HCT116 (cell line): ENCODE measurements at regions not wholly inside any gene's neighbourhood (a gene's known extent, or its start where the extent isn't known, plus 50 kb on each side); places are given as distances from the start of the nearest gene placed in this dataset.

Source experiments
- ATAC-seq: fragments of 200-7000 bp; cut with Tn5 transposase; 2 replicates; pipeline ENCODE4 v1.9.1; 2020; ENCODE audit warnings: mild to moderate bottlenecking, moderate library complexity
- BruUV-seq: library from RNA; stranded (reverse); fragments of 400-500 nt; replicated peaks from 2 replicates; lab custom pipeline; 2021; lab: Mats Ljungman, UMichigan
- CTCF ChIA-PET: fragments of 300-600 bp; sonication (Branson Sonifier 250); formaldehyde crosslinking; loops from one replicate; lab custom pipeline; 2021; ENCODE audit warnings: antibody characterized with exemption; lab: Charles Lee
- POLR2A ChIA-PET: fragments of 300-600, 350-600 bp; sonication (Branson Sonifier 250); formaldehyde crosslinking; loops from one replicate; lab custom pipeline; 2021; ENCODE audit warnings: antibody characterized with exemption; lab: Charles Lee
- RAD21 ChIA-PET, 2 experiments: fragments of 300-600 bp; sonication (Branson Sonifier 250); formaldehyde crosslinking; loops; one replicate each; lab custom pipeline; 2023; ENCODE audit warnings: low total read pairs in 2 of 2; ENCODE audit not compliant: uncharacterized antibody in 2 of 2, unreplicated experiment in 2 of 2, low non-redundant PET in 1 of 2; lab: Charles Lee
- DNase-seq: peaks from one replicate; pipeline ENCODE4 v3.0.0-alpha.2; 2010; ENCODE audit warnings: low read depth, low spot score
- H2AFZ ChIP-seq: fragments of 200-600 bp; shearing (Covaris generic), sonication (generic); 2 replicates; pipeline ENCODE4 v1.6.1; 2017; ENCODE audit warnings: low read depth, mixed run types, mixed read lengths, antibody characterized with exemption, low read length; ENCODE audit not compliant: poor library complexity, severe bottlenecking
- H3K27ac ChIP-seq: 2 replicates; pipeline ENCODE4 v1.5.1; 2012; ENCODE audit warnings: low read depth, low read length
- H3K27me3 ChIP-seq: fragments of 200-600 bp; sonication (generic); 2 replicates; pipeline ENCODE4 v1.6.1; 2016; ENCODE audit warnings: mixed run types, low read length, mixed read lengths; ENCODE audit not compliant: insufficient read depth
- H3K36me3 ChIP-seq, 2 experiments: fragments of 200-500 bp in 1 of 2; fragments of 200-600 bp in 1 of 2; sonication (Bioruptor generic) in 1 of 2; sonication (generic) in 1 of 2; 2 replicates each; pipeline versions ENCODE4 v1.5.1 to v1.6.1; 2014 to 2016; ENCODE audit warnings: low read length in 2 of 2, inconsistent platforms in 1 of 2, mixed read lengths in 1 of 2, mixed run types in 1 of 2; ENCODE audit not compliant: insufficient read depth in 2 of 2, control insufficient read depth in 1 of 2
- H3K4me1 ChIP-seq, 2 experiments: fragments of 200-600 bp in 1 of 2; sonication (generic) in 1 of 2; 2 replicates each; pipeline versions ENCODE4 v1.5.1 to v1.6.1; 2012 to 2017; ENCODE audit warnings: low read length in 2 of 2, inconsistent platforms in 1 of 2, mild to moderate bottlenecking in 1 of 2, mixed read lengths in 1 of 2, mixed run types in 1 of 2, moderate library complexity in 1 of 2; ENCODE audit not compliant: insufficient read depth in 2 of 2, control insufficient read depth in 1 of 2
- H3K4me2 ChIP-seq: fragments of 200-600 bp; sonication (generic); 2 replicates; pipeline ENCODE4 v1.6.1; 2017; ENCODE audit warnings: mixed run types, low read length, mixed read lengths
- H3K4me3 ChIP-seq, 2 experiments: fragments of 200-600 bp in 1 of 2; sonication (generic) in 1 of 2; replicated peaks in 1 of 2; 2 replicates each; pipeline ENCODE4 v1.5.1; 2011 to 2016; ENCODE audit warnings: low read length in 2 of 2, control low read depth in 1 of 2, low read depth in 1 of 2, mild to moderate bottlenecking in 1 of 2, mixed read lengths in 1 of 2, mixed run types in 1 of 2
- H3K79me2 ChIP-seq: fragments of 200-600 bp; sonication (generic); 2 replicates; pipeline ENCODE4 v1.6.1; 2017; ENCODE audit warnings: mild to moderate bottlenecking, mixed run types, low read length, moderate library complexity, mixed read lengths; ENCODE audit not compliant: insufficient read depth
- H3K9ac ChIP-seq: fragments of 200-600 bp; sonication (generic); 2 replicates; pipeline ENCODE4 v1.6.1; 2016; ENCODE audit warnings: low read length, mixed read lengths
- H3K9me2 ChIP-seq: fragments of 200-600 bp; sonication (generic), shearing (Covaris generic); 2 replicates; pipeline ENCODE4 v1.6.1; 2017; ENCODE audit warnings: mixed run types, mild to moderate bottlenecking, moderate library complexity; ENCODE audit not compliant: insufficient read depth
- H3K9me3 ChIP-seq, 2 experiments: fragments of 200-500 bp in 1 of 2; fragments of 200-600 bp in 1 of 2; sonication (Bioruptor generic) in 1 of 2; sonication (generic) in 1 of 2; 2 replicates each; pipeline ENCODE4 v1.6.1; 2014 to 2017; ENCODE audit warnings: low read length in 2 of 2, mixed read lengths in 2 of 2, inconsistent platforms in 1 of 2, low read depth in 1 of 2, mild to moderate bottlenecking in 1 of 2, mixed run types in 1 of 2, moderate library complexity in 1 of 2; ENCODE audit not compliant: control insufficient read depth in 1 of 2, insufficient read depth in 1 of 2
- H4K20me1 ChIP-seq: fragments of 200-600 bp; sonication (generic), shearing (Covaris generic); 2 replicates; pipeline ENCODE4 v1.6.1; 2017; ENCODE audit warnings: mixed run types, mild to moderate bottlenecking, moderate library complexity; ENCODE audit not compliant: insufficient read depth
- CBX3 ChIP-seq: IDR thresholded peaks from 2 replicates; pipeline ENCODE4 v1.6.1; 2012; ENCODE audit warnings: low read depth
- CEBPB ChIP-seq: IDR thresholded peaks from 2 replicates; pipeline ENCODE4 v1.6.1; 2012; ENCODE audit warnings: low read depth
- CTCF ChIP-seq, 3 experiments: fragments of 200-600 bp in 1 of 3; sonication (generic) in 1 of 3; IDR thresholded peaks in 2 of 3; conservative IDR thresholded peaks in 1 of 3; 2 replicates each; pipeline ENCODE4 v1.5.1; 2012 to 2017; ENCODE audit warnings: low read depth in 2 of 3, low read length in 2 of 3, antibody characterized with exemption in 1 of 3, borderline replicate concordance in 1 of 3, control low read depth in 1 of 3, mild to moderate bottlenecking in 1 of 3, mixed read lengths in 1 of 3, mixed run types in 1 of 3, moderate library complexity in 1 of 3; ENCODE audit not compliant: insufficient read depth in 1 of 3
- EGR1 ChIP-seq: IDR thresholded peaks from 2 replicates; pipeline ENCODE4 v1.6.1; 2012; ENCODE audit warnings: low read depth
- ELF1 ChIP-seq: IDR thresholded peaks from 2 replicates; pipeline ENCODE4 v1.6.1; 2012; ENCODE audit warnings: low read depth, borderline replicate concordance
- EZH2 ChIP-seq: fragments of 200-600 bp; sonication (generic); IDR thresholded peaks from 2 replicates; pipeline ENCODE4 v1.6.1; 2017; ENCODE audit warnings: antibody characterized with exemption, mixed run types
- EZH2phosphoT487 ChIP-seq: fragments of 200-600 bp; IDR thresholded peaks from 2 replicates; pipeline ENCODE4 v1.6.1; 2018; ENCODE audit warnings: antibody characterized with exemption, borderline replicate concordance
- JUND ChIP-seq: IDR thresholded peaks from 2 replicates; pipeline ENCODE4 v1.6.1; 2012
- POLR2A ChIP-seq: IDR thresholded peaks from 2 replicates; pipeline ENCODE4 v1.7.0; 2011; ENCODE audit warnings: borderline replicate concordance; ENCODE audit not compliant: insufficient read depth, insufficient read length; ENCODE audit errors: extremely low read depth
- POLR2AphosphoS5 ChIP-seq: IDR thresholded peaks from 2 replicates; pipeline ENCODE4 v1.6.1; 2011; ENCODE audit warnings: mild to moderate bottlenecking, low read depth, low read length, moderate library complexity
- RAD21 ChIP-seq: IDR thresholded peaks from 2 replicates; pipeline ENCODE4 v1.6.1; 2012; ENCODE audit warnings: low read depth, mild to moderate bottlenecking
- SIN3A ChIP-seq: IDR thresholded peaks from 2 replicates; pipeline ENCODE4 v1.6.1; 2012; ENCODE audit warnings: low read depth
- SP1 ChIP-seq: IDR thresholded peaks from 2 replicates; pipeline ENCODE4 v1.6.1; 2012; ENCODE audit warnings: low read depth
- SRF ChIP-seq: IDR thresholded peaks from 2 replicates; pipeline ENCODE4 v1.6.1; 2012; ENCODE audit warnings: low read depth
- TCF7L2 ChIP-seq: IDR thresholded peaks from 2 replicates; pipeline ENCODE4 v1.7.0; 2011; ENCODE audit warnings: borderline replicate concordance, inconsistent platforms; ENCODE audit not compliant: insufficient read depth, insufficient read length; ENCODE audit errors: extremely low read depth
- YY1 ChIP-seq: IDR thresholded peaks from 2 replicates; pipeline ENCODE4 v1.6.1; 2011; ENCODE audit warnings: low read length, low read depth, moderate library complexity, mild to moderate bottlenecking; ENCODE audit not compliant: insufficient replicate concordance; ENCODE audit errors: extremely low read depth
- ZBTB33 ChIP-seq: IDR thresholded peaks from 2 replicates; pipeline ENCODE4 v1.6.1; 2011; ENCODE audit warnings: mild to moderate bottlenecking, low read length, moderate library complexity; ENCODE audit not compliant: insufficient replicate concordance; ENCODE audit errors: extremely low read depth
- ZFX ChIP-seq: fragments of 450-650 bp; IDR thresholded peaks from 2 replicates; pipeline ENCODE4 v1.6.1; 2017
- ZNF274 ChIP-seq: fragments of 200-500 bp; sonication (Bioruptor generic); IDR thresholded peaks from 2 replicates; pipeline ENCODE4 v1.6.1; 2014; ENCODE audit warnings: mild to moderate bottlenecking, low read depth, low read length, inconsistent platforms
- intact Hi-C: fragments of 100-400 bp; cut with micrococcal nuclease; formaldehyde crosslinking; loops from 2 replicates; pipeline ENCODE4 v1.10.0; 2022
- TF ChIP-seq, protein P1 (sequence below): IDR thresholded peaks from 2 replicates; pipeline ENCODE4 v1.6.1; 2012; ENCODE audit warnings: low read depth

DNA sequence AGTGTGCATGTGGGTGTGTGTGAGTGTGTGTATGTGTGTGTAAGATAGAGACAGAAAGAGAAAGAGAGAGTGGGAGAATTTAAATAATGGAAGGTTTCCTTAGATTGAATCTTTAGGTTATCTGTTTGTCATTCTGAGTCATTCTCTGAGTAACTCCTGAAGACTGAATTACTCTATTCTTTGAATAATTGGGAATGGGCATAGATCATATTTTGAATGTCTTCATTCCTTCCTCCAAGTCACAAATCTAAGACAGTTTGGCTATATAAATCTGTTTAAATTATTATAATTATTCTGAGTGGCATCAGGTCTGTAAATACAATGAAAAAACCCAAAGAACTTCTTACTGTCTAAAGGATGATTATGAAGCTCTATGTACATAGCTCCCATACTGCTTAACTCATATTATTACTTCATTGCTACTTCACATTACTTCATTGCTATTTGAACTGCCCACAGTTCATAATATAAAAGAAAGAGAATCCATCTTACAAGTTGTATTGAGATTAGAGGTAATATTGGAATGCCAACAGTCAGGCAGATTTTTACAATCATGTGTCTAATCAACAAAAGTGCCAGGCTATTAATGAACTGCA is 346.6 kb upstream of the CCDC179 start:
- H3K27ac ChIP-seq = no peak overlapping the region
- intact Hi-C loops = no loop called here
- TF ChIP-seq SRF (no peak), ZBTB33 (no peak), ELF1 (no peak), EZH2phosphoT487 (no peak), CTCF (IDR thresholded peaks at IDR 0.05 in 2 of 3, conservative IDR thresholded peaks at IDR 0.05 in 1 of 3; ENCODE audit: borderline replicate concordance in 1 of 3, insufficient read depth in 1 of 3, low read depth in 2 of 3, low read length in 2 of 3) (no peak), RAD21 (no peak), SIN3A (no peak), CEBPB (no peak), YY1 (no peak), SP1 (no peak), TCF7L2 (no peak), ZNF274 (no peak), POLR2A (no peak), ZFX (no peak), CBX3 (no peak), POLR2AphosphoS5 (no peak), EGR1 (no peak), JUND (no peak), EZH2 (no peak)
- TF ChIP-seq, protein P1, sequence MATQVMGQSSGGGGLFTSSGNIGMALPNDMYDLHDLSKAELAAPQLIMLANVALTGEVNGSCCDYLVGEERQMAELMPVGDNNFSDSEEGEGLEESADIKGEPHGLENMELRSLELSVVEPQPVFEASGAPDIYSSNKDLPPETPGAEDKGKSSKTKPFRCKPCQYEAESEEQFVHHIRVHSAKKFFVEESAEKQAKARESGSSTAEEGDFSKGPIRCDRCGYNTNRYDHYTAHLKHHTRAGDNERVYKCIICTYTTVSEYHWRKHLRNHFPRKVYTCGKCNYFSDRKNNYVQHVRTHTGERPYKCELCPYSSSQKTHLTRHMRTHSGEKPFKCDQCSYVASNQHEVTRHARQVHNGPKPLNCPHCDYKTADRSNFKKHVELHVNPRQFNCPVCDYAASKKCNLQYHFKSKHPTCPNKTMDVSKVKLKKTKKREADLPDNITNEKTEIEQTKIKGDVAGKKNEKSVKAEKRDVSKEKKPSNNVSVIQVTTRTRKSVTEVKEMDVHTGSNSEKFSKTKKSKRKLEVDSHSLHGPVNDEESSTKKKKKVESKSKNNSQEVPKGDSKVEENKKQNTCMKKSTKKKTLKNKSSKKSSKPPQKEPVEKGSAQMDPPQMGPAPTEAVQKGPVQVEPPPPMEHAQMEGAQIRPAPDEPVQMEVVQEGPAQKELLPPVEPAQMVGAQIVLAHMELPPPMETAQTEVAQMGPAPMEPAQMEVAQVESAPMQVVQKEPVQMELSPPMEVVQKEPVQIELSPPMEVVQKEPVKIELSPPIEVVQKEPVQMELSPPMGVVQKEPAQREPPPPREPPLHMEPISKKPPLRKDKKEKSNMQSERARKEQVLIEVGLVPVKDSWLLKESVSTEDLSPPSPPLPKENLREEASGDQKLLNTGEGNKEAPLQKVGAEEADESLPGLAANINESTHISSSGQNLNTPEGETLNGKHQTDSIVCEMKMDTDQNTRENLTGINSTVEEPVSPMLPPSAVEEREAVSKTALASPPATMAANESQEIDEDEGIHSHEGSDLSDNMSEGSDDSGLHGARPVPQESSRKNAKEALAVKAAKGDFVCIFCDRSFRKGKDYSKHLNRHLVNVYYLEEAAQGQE = no peak
- H3K4me2 ChIP-seq = no peak overlapping the region
- ChIA-PET CTCF (no interaction called here), POLR2A (no interaction called here), RAD21 (no interaction called here)
- H3K4me3 ChIP-seq = no peak overlapping the region
- no peaks in the 10 kb centered on the region for H3K9me2 ChIP-seq
- DNase-seq = no peak
- ATAC-seq = no peak
- H3K36me3 ChIP-seq = no peaks in the 10 kb centered on the region
- H3K9me3 ChIP-seq = peaks cover 3 to 25% of the 10 kb centered on the region in 2 experiments; a peak in 2 of 4 replicates
- H3K4me1 ChIP-seq = no peaks in the 10 kb centered on the region
- no peak overlapping the region for H3K9ac ChIP-seq
- H3K27me3 ChIP-seq = no peaks in the 10 kb centered on the region
- no peaks in the 10 kb centered on the region for H4K20me1 ChIP-seq
- H2AFZ ChIP-seq = no peak overlapping the region
- H3K79me2 ChIP-seq = no peaks in the 10 kb centered on the region
- BruUV-seq = no TSS peak
